GM23338 (cell line): ENCODE measurements at regions not wholly inside any gene's neighbourhood (a gene's known extent, or its start where the extent isn't known, plus 50 kb on each side); places are given as distances from the start of the nearest gene placed in this dataset.

Source experiments
- ATAC-seq: fragments of 200-7000 bp; cut with Tn5 transposase; 3 replicates; pipeline ENCODE4 v1.9.1; 2020
- DNase-seq: peaks from one replicate; pipeline ENCODE4 v3.0.0-alpha.2; 2015; ENCODE audit warnings: low spot score
- H2AFZ ChIP-seq: fragments of 200-600 bp; sonication (generic); 2 replicates; pipeline ENCODE4 v1.8.0; 2016; ENCODE audit warnings: antibody characterized with exemption, mild to moderate bottlenecking, moderate library complexity
- H3F3A ChIP-seq: fragments of 200-600 bp; sonication (generic); replicated peaks from 2 replicates; pipeline ENCODE4 v1.8.0; 2017; ENCODE audit warnings: antibody characterized with exemption, mixed run types, low read depth
- H3K27ac ChIP-seq: fragments of 200-600 bp; sonication (generic); 2 replicates; pipeline ENCODE4 v1.6.1; 2016; ENCODE audit warnings: low read depth
- H3K27me3 ChIP-seq: fragments of 200-600 bp; sonication (generic); 2 replicates; pipeline ENCODE4 v1.8.0; 2016; ENCODE audit warnings: mild to moderate bottlenecking, mixed run types, moderate library complexity; ENCODE audit not compliant: insufficient read depth
- H3K36me3 ChIP-seq: fragments of 200-600 bp; sonication (generic); 2 replicates; pipeline ENCODE4 v1.8.0; 2016; ENCODE audit warnings: mild to moderate bottlenecking; ENCODE audit not compliant: insufficient read depth
- H3K4me1 ChIP-seq: fragments of 200-600 bp; sonication (generic); 2 replicates; pipeline ENCODE4 v1.8.0; 2016; ENCODE audit warnings: mild to moderate bottlenecking, moderate library complexity; ENCODE audit not compliant: insufficient read depth
- H3K4me2 ChIP-seq: fragments of 200-600 bp; sonication (generic); 2 replicates; pipeline ENCODE4 v1.7.1; 2017; ENCODE audit warnings: mixed run types
- H3K4me3 ChIP-seq: fragments of 200-600 bp; sonication (generic); 2 replicates; pipeline ENCODE4 v1.6.1; 2016; ENCODE audit warnings: mixed run types
- H3K79me2 ChIP-seq: fragments of 200-600 bp; sonication (generic); replicated peaks from 2 replicates; pipeline ENCODE4 v1.8.0; 2017; ENCODE audit warnings: mild to moderate bottlenecking; ENCODE audit not compliant: insufficient read depth
- H3K9me2 ChIP-seq: fragments of 200-600 bp; sonication (generic); 2 replicates; pipeline ENCODE4 v1.8.0; 2017; ENCODE audit not compliant: insufficient read depth
- H4K20me1 ChIP-seq: fragments of 200-600 bp; sonication (generic); replicated peaks from 2 replicates; pipeline ENCODE4 v1.8.0; 2017; ENCODE audit warnings: mild to moderate bottlenecking; ENCODE audit not compliant: insufficient read depth
- H3K27ac Mint-ChIP-seq: 2 replicates; pipeline ENCODE4 v1.8.0; 2020; ENCODE audit warnings: inconsistent platforms, mild to moderate bottlenecking, moderate library complexity, mixed read lengths
- H3K27me3 Mint-ChIP-seq: 3 replicates; pipeline ENCODE4 v1.8.0; 2022; ENCODE audit warnings: low read depth, mild to moderate bottlenecking, moderate library complexity, mixed read lengths, inconsistent platforms; ENCODE audit not compliant: insufficient read depth, poor library complexity
- H3K36me3 Mint-ChIP-seq: 3 replicates; pipeline ENCODE4 v1.8.0; 2021; ENCODE audit warnings: low read depth, mild to moderate bottlenecking, inconsistent platforms, moderate library complexity, mixed read lengths
- H3K4me1 Mint-ChIP-seq: 3 replicates; pipeline ENCODE4 v1.8.0; 2020; ENCODE audit warnings: mild to moderate bottlenecking, inconsistent platforms, mixed read lengths
- H3K4me3 Mint-ChIP-seq: 3 replicates; pipeline ENCODE4 v1.8.0; 2021; ENCODE audit warnings: moderate library complexity, mild to moderate bottlenecking, inconsistent platforms, mixed read lengths
- H3K9me3 Mint-ChIP-seq: 3 replicates; pipeline ENCODE4 v1.8.0; 2020; ENCODE audit warnings: moderate library complexity, mild to moderate bottlenecking, inconsistent platforms, mixed read lengths
- EZH2 ChIP-seq: fragments of 200-600 bp; sonication (generic); IDR thresholded peaks from one replicate; pipeline ENCODE4 v1.8.0; 2017; ENCODE audit warnings: antibody characterized with exemption, mild to moderate bottlenecking, low read depth; ENCODE audit not compliant: unreplicated experiment
- NANOG ChIP-seq: IDR thresholded peaks from 2 replicates; pipeline ENCODE4 v1.6.1; 2016; ENCODE audit warnings: antibody characterized with exemption, borderline replicate concordance
- STAT1 ChIP-seq: IDR thresholded peaks from one replicate; pipeline ENCODE4 v1.6.1; 2016; ENCODE audit warnings: antibody characterized with exemption; ENCODE audit not compliant: unreplicated experiment
- ZNF114 ChIP-seq: fragments of 250-450 bp; sonication (Bioruptor Pico); IDR thresholded peaks from 2 replicates; pipeline ENCODE4 v1.5.0; 2020; ENCODE audit warnings: mild to moderate bottlenecking, moderate library complexity
- TF ChIP-seq, protein P1 (sequence below): fragments of 250-450 bp; sonication (Bioruptor Pico); IDR thresholded peaks from 2 replicates; pipeline ENCODE4 v1.5.0; 2020; ENCODE audit warnings: mild to moderate bottlenecking, moderate library complexity
- TF ChIP-seq, protein P2 (sequence below): IDR thresholded peaks from 2 replicates; pipeline ENCODE4 v1.6.1; 2016; ENCODE audit warnings: antibody characterized with exemption

DNA sequence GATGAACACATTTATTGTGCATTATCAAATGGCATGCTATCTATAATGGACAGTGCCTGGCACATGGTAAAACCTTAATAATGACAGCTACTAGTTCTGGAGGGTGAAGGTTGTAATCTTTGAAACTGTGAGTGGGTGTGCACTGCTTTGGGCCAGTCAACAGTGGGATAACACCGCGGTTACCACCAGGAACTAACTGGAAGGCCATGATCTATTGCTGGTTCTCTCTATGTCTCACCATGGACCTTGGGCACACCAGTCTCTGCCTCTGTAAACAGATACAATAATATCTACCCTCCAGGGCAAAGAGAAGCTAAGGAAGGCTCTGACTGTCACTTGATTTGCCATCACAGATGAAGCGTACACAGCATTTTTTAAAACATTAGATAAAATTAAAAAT is 198.6 kb upstream of the ESRRG start (continued):
- TF ChIP-seq, protein P1, sequence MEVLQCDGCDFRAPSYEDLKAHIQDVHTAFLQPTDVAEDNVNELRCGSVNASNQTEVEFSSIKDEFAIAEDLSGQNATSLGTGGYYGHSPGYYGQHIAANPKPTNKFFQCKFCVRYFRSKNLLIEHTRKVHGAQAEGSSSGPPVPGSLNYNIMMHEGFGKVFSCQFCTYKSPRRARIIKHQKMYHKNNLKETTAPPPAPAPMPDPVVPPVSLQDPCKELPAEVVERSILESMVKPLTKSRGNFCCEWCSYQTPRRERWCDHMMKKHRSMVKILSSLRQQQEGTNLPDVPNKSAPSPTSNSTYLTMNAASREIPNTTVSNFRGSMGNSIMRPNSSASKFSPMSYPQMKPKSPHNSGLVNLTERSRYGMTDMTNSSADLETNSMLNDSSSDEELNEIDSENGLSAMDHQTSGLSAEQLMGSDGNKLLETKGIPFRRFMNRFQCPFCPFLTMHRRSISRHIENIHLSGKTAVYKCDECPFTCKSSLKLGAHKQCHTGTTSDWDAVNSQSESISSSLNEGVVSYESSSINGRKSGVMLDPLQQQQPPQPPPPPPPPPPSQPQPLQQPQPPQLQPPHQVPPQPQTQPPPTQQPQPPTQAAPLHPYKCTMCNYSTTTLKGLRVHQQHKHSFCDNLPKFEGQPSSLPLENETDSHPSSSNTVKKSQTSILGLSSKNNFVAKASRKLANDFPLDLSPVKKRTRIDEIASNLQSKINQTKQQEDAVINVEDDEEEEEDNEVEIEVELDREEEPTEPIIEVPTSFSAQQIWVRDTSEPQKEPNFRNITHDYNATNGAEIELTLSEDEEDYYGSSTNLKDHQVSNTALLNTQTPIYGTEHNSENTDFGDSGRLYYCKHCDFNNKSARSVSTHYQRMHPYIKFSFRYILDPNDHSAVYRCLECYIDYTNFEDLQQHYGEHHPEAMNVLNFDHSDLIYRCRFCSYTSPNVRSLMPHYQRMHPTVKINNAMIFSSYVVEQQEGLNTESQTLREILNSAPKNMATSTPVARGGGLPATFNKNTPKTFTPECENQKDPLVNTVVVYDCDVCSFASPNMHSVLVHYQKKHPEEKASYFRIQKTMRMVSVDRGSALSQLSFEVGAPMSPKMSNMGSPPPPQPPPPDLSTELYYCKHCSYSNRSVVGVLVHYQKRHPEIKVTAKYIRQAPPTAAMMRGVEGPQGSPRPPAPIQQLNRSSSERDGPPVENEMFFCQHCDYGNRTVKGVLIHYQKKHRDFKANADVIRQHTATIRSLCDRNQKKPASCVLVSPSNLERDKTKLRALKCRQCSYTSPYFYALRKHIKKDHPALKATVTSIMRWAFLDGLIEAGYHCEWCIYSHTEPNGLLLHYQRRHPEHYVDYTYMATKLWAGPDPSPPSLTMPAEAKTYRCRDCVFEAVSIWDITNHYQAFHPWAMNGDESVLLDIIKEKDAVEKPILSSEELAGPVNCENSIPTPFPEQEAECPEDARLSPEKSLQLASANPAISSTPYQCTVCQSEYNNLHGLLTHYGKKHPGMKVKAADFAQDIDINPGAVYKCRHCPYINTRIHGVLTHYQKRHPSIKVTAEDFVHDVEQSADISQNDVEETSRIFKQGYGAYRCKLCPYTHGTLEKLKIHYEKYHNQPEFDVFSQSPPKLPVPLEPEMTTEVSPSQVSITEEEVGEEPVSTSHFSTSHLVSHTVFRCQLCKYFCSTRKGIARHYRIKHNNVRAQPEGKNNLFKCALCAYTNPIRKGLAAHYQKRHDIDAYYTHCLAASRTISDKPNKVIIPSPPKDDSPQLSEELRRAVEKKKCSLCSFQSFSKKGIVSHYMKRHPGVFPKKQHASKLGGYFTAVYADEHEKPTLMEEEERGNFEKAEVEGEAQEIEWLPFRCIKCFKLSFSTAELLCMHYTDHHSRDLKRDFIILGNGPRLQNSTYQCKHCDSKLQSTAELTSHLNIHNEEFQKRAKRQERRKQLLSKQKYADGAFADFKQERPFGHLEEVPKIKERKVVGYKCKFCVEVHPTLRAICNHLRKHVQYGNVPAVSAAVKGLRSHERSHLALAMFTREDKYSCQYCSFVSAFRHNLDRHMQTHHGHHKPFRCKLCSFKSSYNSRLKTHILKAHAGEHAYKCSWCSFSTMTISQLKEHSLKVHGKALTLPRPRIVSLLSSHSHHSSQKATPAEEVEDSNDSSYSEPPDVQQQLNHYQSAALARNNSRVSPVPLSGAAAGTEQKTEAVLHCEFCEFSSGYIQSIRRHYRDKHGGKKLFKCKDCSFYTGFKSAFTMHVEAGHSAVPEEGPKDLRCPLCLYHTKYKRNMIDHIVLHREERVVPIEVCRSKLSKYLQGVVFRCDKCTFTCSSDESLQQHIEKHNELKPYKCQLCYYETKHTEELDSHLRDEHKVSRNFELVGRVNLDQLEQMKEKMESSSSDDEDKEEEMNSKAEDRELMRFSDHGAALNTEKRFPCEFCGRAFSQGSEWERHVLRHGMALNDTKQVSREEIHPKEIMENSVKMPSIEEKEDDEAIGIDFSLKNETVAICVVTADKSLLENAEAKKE = no peak
- no peak for TF ChIP-seq EZH2
- no peak for TF ChIP-seq NANOG
- TF ChIP-seq STAT1 = no peak
- no peak for TF ChIP-seq ZNF114
- TF ChIP-seq, protein P2, sequence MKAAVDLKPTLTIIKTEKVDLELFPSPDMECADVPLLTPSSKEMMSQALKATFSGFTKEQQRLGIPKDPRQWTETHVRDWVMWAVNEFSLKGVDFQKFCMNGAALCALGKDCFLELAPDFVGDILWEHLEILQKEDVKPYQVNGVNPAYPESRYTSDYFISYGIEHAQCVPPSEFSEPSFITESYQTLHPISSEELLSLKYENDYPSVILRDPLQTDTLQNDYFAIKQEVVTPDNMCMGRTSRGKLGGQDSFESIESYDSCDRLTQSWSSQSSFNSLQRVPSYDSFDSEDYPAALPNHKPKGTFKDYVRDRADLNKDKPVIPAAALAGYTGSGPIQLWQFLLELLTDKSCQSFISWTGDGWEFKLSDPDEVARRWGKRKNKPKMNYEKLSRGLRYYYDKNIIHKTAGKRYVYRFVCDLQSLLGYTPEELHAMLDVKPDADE = no peak

DNA sequence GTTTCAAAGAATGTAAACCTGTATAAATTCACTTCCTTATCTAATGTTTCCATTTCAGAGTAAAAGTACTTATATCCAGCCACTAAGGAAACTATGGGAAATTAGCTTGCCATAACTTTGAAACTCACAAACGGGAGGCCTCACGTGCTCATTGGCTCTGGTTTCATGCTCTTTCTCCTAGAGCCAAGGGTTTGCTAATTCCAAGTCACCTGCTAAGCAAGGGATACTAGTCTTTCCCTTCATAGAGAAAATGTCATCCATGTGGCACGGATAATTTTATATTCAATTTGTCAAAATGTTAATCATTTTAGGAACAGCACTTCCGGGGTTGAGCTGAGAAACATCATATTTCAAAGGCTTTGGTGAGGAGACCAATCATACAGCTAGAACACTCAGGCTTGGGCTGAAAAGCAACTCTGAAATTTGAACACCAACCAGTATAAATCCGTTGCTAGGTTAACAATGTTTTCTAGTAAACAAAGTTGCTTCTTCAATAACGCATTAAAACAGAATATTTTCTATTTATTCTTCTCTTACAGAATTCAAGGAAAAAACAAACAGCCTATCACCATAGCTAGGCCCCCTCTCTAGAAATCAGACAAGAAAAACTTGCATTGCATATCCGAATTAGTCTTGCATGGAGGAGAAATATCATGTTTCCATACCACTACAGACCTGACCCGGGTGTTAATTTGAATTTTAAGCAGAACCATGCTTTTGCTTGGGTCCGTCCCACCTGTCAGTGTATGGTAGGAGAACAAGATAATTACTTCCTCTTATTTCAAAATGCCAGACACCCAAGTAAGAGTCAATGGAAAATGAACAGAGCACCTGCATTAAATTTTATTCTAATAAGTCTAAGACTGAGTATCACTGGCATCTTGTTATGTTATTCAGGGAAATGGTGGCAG is 196.1 kb upstream of the ESRRG start:
- Histone ChIP-seq H3K79me2 (no peaks in the 10 kb centered on the region), H2AFZ (no peak overlapping the region), H3K27me3 (no peaks in the 10 kb centered on the region), H3K4me3 (no peak overlapping the region), H3F3A (no peaks in the 10 kb centered on the region), H3K27ac (no peak overlapping the region), H3K4me1 (peaks cover 4% of the 10 kb centered on the region; the same call in 1 of the 2 replicates), H3K9me2 (no peaks in the 10 kb centered on the region), H3K4me2 (no peak overlapping the region), H4K20me1 (no peaks in the 10 kb centered on the region; the same call in 1 of the 2 replicates), H3K36me3 (no peaks in the 10 kb centered on the region)
- Mint-ChIP-seq H3K27me3 (peaks cover 6% of the 10 kb centered on the region), H3K27ac (no peak overlapping the region), H3K9me3 (no peaks in the 10 kb centered on the region), H3K36me3 (no peaks in the 10 kb centered on the region), H3K4me3 (no peak overlapping the region), H3K4me1 (peaks cover 13% of the 10 kb centered on the region)
- DNase-seq = no peak
- no peak for ATAC-seq
- TF ChIP-seq, protein P1 = no peak
